ENCODE measurements at regions not wholly inside any gene's neighbourhood (a gene's known extent, or its start where the extent isn't known, plus 50 kb on each side); places are given as distances from the start of the nearest gene placed in this dataset.

DNA sequence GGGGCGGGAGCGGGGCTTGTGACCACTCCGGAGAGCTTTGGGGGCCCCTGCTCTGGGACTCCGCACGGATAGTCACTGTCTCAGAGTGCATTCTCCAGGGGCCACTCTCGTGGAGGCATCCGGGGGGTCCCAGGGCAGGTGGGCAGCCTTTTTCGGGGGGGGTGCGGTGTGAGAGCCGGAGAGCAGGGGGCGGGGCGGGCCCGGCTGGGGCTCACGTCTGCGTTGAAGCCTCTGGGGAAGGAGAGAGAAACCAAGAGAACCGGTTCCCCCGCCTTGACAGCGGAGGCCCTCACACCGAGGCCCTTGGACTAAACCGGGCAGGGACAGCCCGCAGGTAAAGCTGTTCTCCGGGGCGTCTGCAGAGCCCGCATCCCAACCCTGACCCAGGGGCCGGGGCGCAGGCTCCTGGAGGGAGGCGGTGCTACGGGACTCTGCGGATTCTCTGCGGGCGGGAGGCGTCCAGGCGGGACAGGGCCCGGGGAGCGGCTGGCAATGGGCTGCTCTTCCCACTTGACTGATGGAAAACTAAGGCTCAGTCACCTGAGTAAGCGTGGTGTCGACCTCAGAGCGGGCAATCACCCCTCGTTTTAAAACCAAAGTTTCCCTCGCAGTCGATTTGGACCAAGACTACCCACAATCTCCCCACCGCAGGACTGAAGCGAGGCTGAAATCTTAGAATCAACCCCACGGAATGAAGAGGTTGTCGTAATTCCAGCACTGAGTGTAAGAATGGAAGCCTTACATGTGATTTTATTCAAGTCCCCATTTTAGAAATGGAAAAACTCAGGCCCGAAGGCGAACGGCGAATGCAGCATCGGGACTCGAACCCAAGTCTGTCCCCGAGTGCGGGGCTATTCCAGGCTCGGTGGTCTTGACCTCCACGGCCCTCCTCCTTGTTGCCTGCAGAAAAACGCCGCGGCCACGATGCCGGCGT is 49.6 kb upstream of the AMZ2 start:
- TF ChIP-seq POLR2AphosphoS5 (IDR thresholded peaks at IDR 0.05; ENCODE audit: low read depth, low read length), result no peak
- TF ChIP-seq SPI1 (IDR thresholded peaks at IDR 0.05; ENCODE audit: low read depth, low read length), result no peak
- TF ChIP-seq POLR2A (IDR thresholded peaks at IDR 0.05; ENCODE audit: low read depth, low read length), result no peak
- no peak for TF ChIP-seq TAF1 (IDR thresholded peaks at IDR 0.05; ENCODE audit: low read depth, low read length)
- TF ChIP-seq POU2F2 (IDR thresholded peaks at IDR 0.05; ENCODE audit: low read depth, low read length), result no peak
- TF ChIP-seq PAX5 (IDR thresholded peaks at IDR 0.05; ENCODE audit: insufficient read depth, low read length, severe bottlenecking), result no peak
